SK-N-SH treated with all-trans-retinoic acid at 6 μM for 48 hours (cell line): ENCODE measurements at regions not wholly inside any gene's neighbourhood (a gene's known extent, or its start where the extent isn't known, plus 50 kb on each side); places are given as distances from the start of the nearest gene placed in this dataset.

ENCODE experiments used
- ATAC-seq: fragments of 200-7000 bp; cut with Tn5 transposase; 3 replicates; pipeline ENCODE4 v1.9.1; 2020; ENCODE audit warnings: mild to moderate bottlenecking, moderate library complexity
- ARNTL ChIP-seq: fragments of 450-650 bp; formaldehyde crosslinking; IDR thresholded peaks from 2 replicates; pipeline ENCODE4 v1.5.0; 2020; ENCODE audit warnings: low read depth, mild to moderate bottlenecking, moderate library complexity, borderline replicate concordance
- BACH2 ChIP-seq: fragments of 250-450 bp; sonication (Bioruptor Pico); IDR thresholded peaks from 2 replicates; pipeline ENCODE4 v1.9.0; 2021; ENCODE audit warnings: mild to moderate bottlenecking, borderline replicate concordance
- CSDC2 ChIP-seq: fragments of 250-450 bp; sonication (Bioruptor Pico); IDR thresholded peaks from 2 replicates; pipeline ENCODE4 v1.5.0; 2020; ENCODE audit warnings: mild to moderate bottlenecking, moderate library complexity
- ESRRG ChIP-seq: fragments of 250-450 bp; sonication (Bioruptor Pico); IDR thresholded peaks from 2 replicates; pipeline ENCODE4 v1.6.1; 2021; ENCODE audit warnings: mild to moderate bottlenecking
- GLIS3 ChIP-seq: fragments of 250-450 bp; sonication (Bioruptor Pico); IDR thresholded peaks from 2 replicates; pipeline ENCODE4 v1.5.0; 2020; ENCODE audit warnings: mild to moderate bottlenecking, moderate library complexity
- ISL1 ChIP-seq: fragments of 250-450 bp; sonication (Bioruptor Pico); IDR thresholded peaks from 2 replicates; pipeline ENCODE4 v2.1.2; 2022; ENCODE audit warnings: mild to moderate bottlenecking, moderate library complexity
- OSR1 ChIP-seq: fragments of 250-450 bp; sonication (Bioruptor Pico); IDR thresholded peaks from 2 replicates; pipeline ENCODE4 v1.8.0; 2022; ENCODE audit warnings: moderate library complexity, mild to moderate bottlenecking, inconsistent platforms
- PPARA ChIP-seq: fragments of 250-450 bp; sonication (Bioruptor Pico); IDR thresholded peaks from 2 replicates; pipeline ENCODE4 v1.5.0; 2020; ENCODE audit warnings: mild to moderate bottlenecking, borderline replicate concordance
- RARB ChIP-seq: fragments of 250-450 bp; sonication (Bioruptor Pico); IDR thresholded peaks from 2 replicates; pipeline ENCODE4 v1.8.0; 2021; ENCODE audit warnings: mild to moderate bottlenecking, moderate library complexity
- SNAI2 ChIP-seq: fragments of 250-450 bp; sonication (Bioruptor Pico); IDR thresholded peaks from 2 replicates; pipeline ENCODE4 v1.5.0; 2020; ENCODE audit warnings: mild to moderate bottlenecking, moderate library complexity
- TCF4 ChIP-seq: fragments of 250-450 bp; sonication (Bioruptor Pico); IDR thresholded peaks from 2 replicates; pipeline ENCODE4 v1.8.0; 2021; ENCODE audit warnings: mild to moderate bottlenecking, moderate library complexity, borderline replicate concordance
- TOX ChIP-seq: fragments of 250-450 bp; sonication (Bioruptor Pico); IDR thresholded peaks from 2 replicates; pipeline ENCODE4 v1.8.0; 2021; ENCODE audit warnings: mild to moderate bottlenecking, moderate library complexity, borderline replicate concordance
- ZC3H10 ChIP-seq: fragments of 250-450 bp; sonication (Bioruptor Pico); IDR thresholded peaks from 2 replicates; pipeline ENCODE4 v1.5.1; 2021; ENCODE audit warnings: mild to moderate bottlenecking, moderate library complexity
- ZFP3 ChIP-seq: fragments of 250-450 bp; sonication (Bioruptor Pico); IDR thresholded peaks from 2 replicates; pipeline ENCODE4 v1.5.0; 2020; ENCODE audit warnings: mild to moderate bottlenecking, moderate library complexity
- ZFP30 ChIP-seq: fragments of 450-650 bp; formaldehyde crosslinking; IDR thresholded peaks from 2 replicates; pipeline ENCODE4 v1.5.0; 2022; ENCODE audit warnings: mild to moderate bottlenecking, moderate library complexity
- ZNF565 ChIP-seq: fragments of 450-650 bp; formaldehyde crosslinking; conservative IDR thresholded peaks from 2 replicates; pipeline ENCODE4 v1.5.0; 2020; ENCODE audit warnings: low read depth, mild to moderate bottlenecking, moderate library complexity
- ZNF70 ChIP-seq: fragments of 450-650 bp; formaldehyde crosslinking; IDR thresholded peaks from 2 replicates; pipeline ENCODE4 v1.5.0; 2020; ENCODE audit warnings: mild to moderate bottlenecking, moderate library complexity
- ZNF8 ChIP-seq: fragments of 450-650 bp; formaldehyde crosslinking; IDR thresholded peaks from 2 replicates; pipeline ENCODE4 v1.5.0; 2020; ENCODE audit warnings: mild to moderate bottlenecking, moderate library complexity
- TF ChIP-seq, protein P1 (sequence below): fragments of 250-450 bp; sonication (Bioruptor Pico); IDR thresholded peaks from 2 replicates; pipeline ENCODE4 v1.8.0; 2020; ENCODE audit warnings: mild to moderate bottlenecking, moderate library complexity, borderline replicate concordance
- TF ChIP-seq, protein P2 (sequence below): fragments of 250-450 bp; sonication (Bioruptor Pico); IDR thresholded peaks from 2 replicates; pipeline ENCODE4 v1.5.1; 2020; ENCODE audit warnings: low read depth, mild to moderate bottlenecking, moderate library complexity
- TF ChIP-seq, protein P3 (sequence below): fragments of 250-450 bp; sonication (Bioruptor Pico); IDR thresholded peaks from 2 replicates; pipeline ENCODE4 v1.5.0; 2020; ENCODE audit warnings: mild to moderate bottlenecking, moderate library complexity

DNA sequence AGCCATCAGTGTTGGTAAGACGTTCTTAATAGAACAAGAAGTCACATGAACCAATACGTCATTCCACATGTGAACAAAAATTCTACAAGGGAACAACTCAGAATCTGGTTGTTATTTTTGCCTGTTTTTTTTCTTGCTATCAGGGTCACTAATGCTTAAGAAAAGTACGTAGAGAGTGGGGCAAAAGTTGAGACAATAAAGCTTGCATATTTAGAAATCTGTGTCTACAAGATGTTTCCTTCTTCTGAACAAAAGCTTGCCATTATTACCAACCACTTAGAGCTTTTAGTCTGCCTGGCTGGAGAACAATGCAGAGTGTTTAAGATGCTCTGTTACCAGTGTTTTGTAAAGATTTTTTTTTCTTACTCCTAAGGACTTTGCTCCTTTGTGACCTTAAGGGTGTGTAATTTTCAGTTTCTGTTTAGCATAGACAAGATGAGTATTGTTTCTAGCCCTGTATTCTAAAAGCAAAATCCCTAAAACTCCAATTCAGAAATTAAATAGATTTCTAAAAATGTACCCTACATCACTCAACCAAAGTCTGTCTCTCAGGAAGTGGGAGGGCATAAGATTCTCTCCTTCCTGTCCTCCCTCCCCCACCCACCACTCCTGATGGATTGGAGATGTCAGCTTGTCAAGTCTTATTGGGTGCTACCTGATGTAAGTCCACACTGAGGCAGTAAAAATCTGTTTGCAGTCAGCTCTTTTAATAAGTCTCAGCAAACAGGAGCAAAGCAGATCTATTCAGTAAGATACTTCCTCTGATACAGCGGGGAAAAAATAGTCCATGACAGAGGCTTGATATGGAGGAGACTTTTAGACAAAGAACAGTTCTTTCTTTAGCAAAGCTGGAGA is 267.6 kb downstream of the GRIN2B start:
- no peak for TF ChIP-seq ZNF70 (CRISPR knock-in tag)
- TF ChIP-seq BACH2 (CRISPR knock-in tag): no peak
- TF ChIP-seq ZFP30 (CRISPR knock-in tag): no peak
- no peak for TF ChIP-seq SNAI2 (CRISPR knock-in tag)
- no peak for TF ChIP-seq ZC3H10 (CRISPR knock-in tag)
- TF ChIP-seq, protein P1, sequence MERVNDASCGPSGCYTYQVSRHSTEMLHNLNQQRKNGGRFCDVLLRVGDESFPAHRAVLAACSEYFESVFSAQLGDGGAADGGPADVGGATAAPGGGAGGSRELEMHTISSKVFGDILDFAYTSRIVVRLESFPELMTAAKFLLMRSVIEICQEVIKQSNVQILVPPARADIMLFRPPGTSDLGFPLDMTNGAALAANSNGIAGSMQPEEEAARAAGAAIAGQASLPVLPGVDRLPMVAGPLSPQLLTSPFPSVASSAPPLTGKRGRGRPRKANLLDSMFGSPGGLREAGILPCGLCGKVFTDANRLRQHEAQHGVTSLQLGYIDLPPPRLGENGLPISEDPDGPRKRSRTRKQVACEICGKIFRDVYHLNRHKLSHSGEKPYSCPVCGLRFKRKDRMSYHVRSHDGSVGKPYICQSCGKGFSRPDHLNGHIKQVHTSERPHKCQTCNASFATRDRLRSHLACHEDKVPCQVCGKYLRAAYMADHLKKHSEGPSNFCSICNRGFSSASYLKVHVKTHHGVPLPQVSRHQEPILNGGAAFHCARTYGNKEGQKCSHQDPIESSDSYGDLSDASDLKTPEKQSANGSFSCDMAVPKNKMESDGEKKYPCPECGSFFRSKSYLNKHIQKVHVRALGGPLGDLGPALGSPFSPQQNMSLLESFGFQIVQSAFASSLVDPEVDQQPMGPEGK (CRISPR knock-in tag): no peak
- no peak for TF ChIP-seq OSR1 (CRISPR knock-in tag)
- TF ChIP-seq ZNF8: no peak
- TF ChIP-seq GLIS3 (CRISPR knock-in tag): no peak
- TF ChIP-seq ARNTL (CRISPR knock-in tag): no peak
- no peak for TF ChIP-seq RARB (CRISPR knock-in tag)
- no peak for TF ChIP-seq ZNF565 (CRISPR knock-in tag)
- no peak for ATAC-seq

DNA sequence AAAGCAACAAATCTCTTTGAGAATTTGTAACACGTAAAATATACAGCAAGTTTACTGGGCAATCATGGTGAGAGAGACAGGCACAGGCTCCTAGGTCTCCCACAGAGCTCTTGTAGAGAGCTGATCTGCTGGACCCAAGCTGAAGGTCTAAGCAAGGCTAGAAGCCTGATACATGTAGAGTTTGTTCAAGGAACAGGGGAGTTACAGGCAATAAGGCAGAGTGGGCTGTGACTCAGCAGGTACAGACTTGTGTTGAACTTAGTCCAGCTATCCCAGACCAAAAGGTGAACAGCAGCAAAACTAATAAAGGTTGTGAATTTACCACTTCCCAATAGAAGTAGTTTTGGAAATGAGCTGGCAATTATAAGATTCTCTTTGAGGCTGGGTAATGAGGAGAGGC is 273.6 kb downstream of the GRIN2B start:
- TF ChIP-seq ZNF565 (CRISPR knock-in tag) (no peak), ISL1 (CRISPR knock-in tag) (no peak), TOX (no peak), ZFP3 (no peak), TCF4 (CRISPR knock-in tag) (no peak), ZC3H10 (CRISPR knock-in tag) (no peak), ESRRG (CRISPR knock-in tag) (no peak), ZNF70 (CRISPR knock-in tag) (no peak)
- TF ChIP-seq, protein P2, sequence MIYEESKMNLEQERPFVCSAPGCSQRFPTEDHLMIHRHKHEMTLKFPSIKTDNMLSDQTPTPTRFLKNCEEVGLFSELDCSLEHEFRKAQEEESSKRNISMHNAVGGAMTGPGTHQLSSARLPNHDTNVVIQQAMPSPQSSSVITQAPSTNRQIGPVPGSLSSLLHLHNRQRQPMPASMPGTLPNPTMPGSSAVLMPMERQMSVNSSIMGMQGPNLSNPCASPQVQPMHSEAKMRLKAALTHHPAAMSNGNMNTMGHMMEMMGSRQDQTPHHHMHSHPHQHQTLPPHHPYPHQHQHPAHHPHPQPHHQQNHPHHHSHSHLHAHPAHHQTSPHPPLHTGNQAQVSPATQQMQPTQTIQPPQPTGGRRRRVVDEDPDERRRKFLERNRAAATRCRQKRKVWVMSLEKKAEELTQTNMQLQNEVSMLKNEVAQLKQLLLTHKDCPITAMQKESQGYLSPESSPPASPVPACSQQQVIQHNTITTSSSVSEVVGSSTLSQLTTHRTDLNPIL: no peak
- no peak for ATAC-seq

DNA sequence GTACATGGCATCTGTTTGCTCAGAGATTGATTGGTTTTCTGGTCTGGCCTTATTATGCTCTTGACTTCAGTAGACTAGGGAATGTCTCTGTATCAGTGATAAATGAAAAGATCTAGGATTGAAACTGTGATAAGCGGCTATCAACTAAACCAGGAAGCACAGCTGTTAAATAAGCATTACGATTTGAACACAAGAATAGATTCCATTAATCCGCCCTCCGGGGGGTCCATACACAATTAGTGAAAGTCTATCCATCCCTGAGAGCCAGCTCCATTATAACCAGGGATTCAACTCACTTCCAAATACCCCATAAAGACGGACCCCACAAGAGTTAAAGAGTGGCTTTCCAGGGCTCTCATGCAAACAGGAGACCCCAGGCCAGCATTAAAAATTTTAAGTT is 279.0 kb downstream of the GRIN2B start:
- no peak for ATAC-seq
- no peak for TF ChIP-seq ZNF565 (CRISPR knock-in tag)
- TF ChIP-seq TCF4 (CRISPR knock-in tag): no peak
- no peak for TF ChIP-seq PPARA
- TF ChIP-seq ZNF8: no peak
- TF ChIP-seq OSR1 (CRISPR knock-in tag): no peak
- TF ChIP-seq, protein P2: no peak
- no peak for TF ChIP-seq ESRRG (CRISPR knock-in tag)
- no peak for TF ChIP-seq SNAI2 (CRISPR knock-in tag)
- no peak for TF ChIP-seq GLIS3 (CRISPR knock-in tag)
- TF ChIP-seq, protein P1 (CRISPR knock-in tag): no peak
- TF ChIP-seq, protein P3, sequence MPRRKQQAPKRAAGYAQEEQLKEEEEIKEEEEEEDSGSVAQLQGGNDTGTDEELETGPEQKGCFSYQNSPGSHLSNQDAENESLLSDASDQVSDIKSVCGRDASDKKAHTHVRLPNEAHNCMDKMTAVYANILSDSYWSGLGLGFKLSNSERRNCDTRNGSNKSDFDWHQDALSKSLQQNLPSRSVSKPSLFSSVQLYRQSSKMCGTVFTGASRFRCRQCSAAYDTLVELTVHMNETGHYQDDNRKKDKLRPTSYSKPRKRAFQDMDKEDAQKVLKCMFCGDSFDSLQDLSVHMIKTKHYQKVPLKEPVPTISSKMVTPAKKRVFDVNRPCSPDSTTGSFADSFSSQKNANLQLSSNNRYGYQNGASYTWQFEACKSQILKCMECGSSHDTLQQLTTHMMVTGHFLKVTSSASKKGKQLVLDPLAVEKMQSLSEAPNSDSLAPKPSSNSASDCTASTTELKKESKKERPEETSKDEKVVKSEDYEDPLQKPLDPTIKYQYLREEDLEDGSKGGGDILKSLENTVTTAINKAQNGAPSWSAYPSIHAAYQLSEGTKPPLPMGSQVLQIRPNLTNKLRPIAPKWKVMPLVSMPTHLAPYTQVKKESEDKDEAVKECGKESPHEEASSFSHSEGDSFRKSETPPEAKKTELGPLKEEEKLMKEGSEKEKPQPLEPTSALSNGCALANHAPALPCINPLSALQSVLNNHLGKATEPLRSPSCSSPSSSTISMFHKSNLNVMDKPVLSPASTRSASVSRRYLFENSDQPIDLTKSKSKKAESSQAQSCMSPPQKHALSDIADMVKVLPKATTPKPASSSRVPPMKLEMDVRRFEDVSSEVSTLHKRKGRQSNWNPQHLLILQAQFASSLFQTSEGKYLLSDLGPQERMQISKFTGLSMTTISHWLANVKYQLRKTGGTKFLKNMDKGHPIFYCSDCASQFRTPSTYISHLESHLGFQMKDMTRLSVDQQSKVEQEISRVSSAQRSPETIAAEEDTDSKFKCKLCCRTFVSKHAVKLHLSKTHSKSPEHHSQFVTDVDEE (CRISPR knock-in tag): no peak
- no peak for TF ChIP-seq ZNF70 (CRISPR knock-in tag)
- TF ChIP-seq CSDC2: no peak
- TF ChIP-seq ISL1 (CRISPR knock-in tag): no peak
- TF ChIP-seq ZC3H10 (CRISPR knock-in tag): no peak
- TF ChIP-seq ARNTL (CRISPR knock-in tag): no peak
- TF ChIP-seq TOX: no peak
